ENCODE measurements at regions not wholly inside any gene's neighbourhood (a gene's known extent, or its start where the extent isn't known, plus 50 kb on each side); places are given as distances from the start of the nearest gene placed in this dataset.

GRCh38 chr10:10417671-10418070, 600.0 kb upstream of the CELF2 start:
- DNase-seq (ENCODE audit: low read depth in 2 of 2): no peak

- no peak for DNase-seq (ENCODE audit: low read depth in 2 of 2)
Measured at GRCh38 chr10:10418387-10418786, 599.3 kb upstream of the CELF2 start.

GRCh38 chr10:10421071-10421470, 596.6 kb upstream of the CELF2 start:
- DNase-seq (ENCODE audit: low read depth in 2 of 2): no peak

GRCh38 chr10:10431422-10432066, 586.1 kb upstream of the CELF2 start:
- no peak for DNase-seq (ENCODE audit: low read depth in 2 of 2)

- DNase-seq (ENCODE audit: low read depth in 2 of 2): no peak
Measured at GRCh38 chr10:10432296-10433035, 585.2 kb upstream of the CELF2 start.

GRCh38 chr10:10434312-10434711, 583.4 kb upstream of the CELF2 start:
- DNase-seq (ENCODE audit: low read depth in 2 of 2): no peak

- no peak for DNase-seq (ENCODE audit: low read depth in 2 of 2)
Measured at GRCh38 chr10:10437886-10438285, 579.8 kb upstream of the CELF2 start.

GRCh38 chr10:10438335-10439100, 579.2 kb upstream of the CELF2 start:
- no peak for DNase-seq (ENCODE audit: low read depth in 2 of 2)

GRCh38 chr10:10456856-10457255, 560.8 kb upstream of the CELF2 start:
- no peak for DNase-seq (ENCODE audit: low read depth in 2 of 2)

GRCh38 chr10:10460451-10460850, 557.2 kb upstream of the CELF2 start:
- DNase-seq (ENCODE audit: low read depth in 2 of 2): no peak

GRCh38 chr10:10462151-10462941, 555.3 kb upstream of the CELF2 start:
- no peak for DNase-seq (ENCODE audit: low read depth in 2 of 2)

- DNase-seq (ENCODE audit: low read depth in 2 of 2): no peak
Measured at GRCh38 chr10:10471758-10472157, 545.9 kb upstream of the CELF2 start.

- DNase-seq (ENCODE audit: low read depth in 2 of 2): no peak
Measured at GRCh38 chr10:10475812-10476211, 541.9 kb upstream of the CELF2 start.

- no peak for DNase-seq (ENCODE audit: low read depth in 2 of 2)
Measured at GRCh38 chr10:10477844-10478243, 539.8 kb upstream of the CELF2 start.

GRCh38 chr10:10479465-10479864, 538.2 kb upstream of the CELF2 start:
- DNase-seq (ENCODE audit: low read depth in 2 of 2): no peak

GRCh38 chr10:10482613-10483012, 535.1 kb upstream of the CELF2 start:
- no peak for DNase-seq (ENCODE audit: low read depth in 2 of 2)

- DNase-seq (ENCODE audit: low read depth in 2 of 2): no peak
Measured at GRCh38 chr10:10489076-10489475, 528.6 kb upstream of the CELF2 start.

- no peak for DNase-seq (ENCODE audit: low read depth in 2 of 2)
Measured at GRCh38 chr10:10489805-10490571, 527.7 kb upstream of the CELF2 start.

- DNase-seq (ENCODE audit: low read depth in 2 of 2): no peak
Measured at GRCh38 chr10:10490581-10490980, 527.1 kb upstream of the CELF2 start.

GRCh38 chr10:10492420-10492819, 525.3 kb upstream of the CELF2 start:
- DNase-seq (ENCODE audit: low read depth in 2 of 2): no peak

- DNase-seq (ENCODE audit: low read depth in 2 of 2): no peak
Measured at GRCh38 chr10:10493833-10494232, 523.8 kb upstream of the CELF2 start.
